Large intestine (tissue), 3 donors: ENCODE measurements at regions not wholly inside any gene's neighbourhood (a gene's known extent, or its start where the extent isn't known, plus 50 kb on each side); places are given as distances from the start of the nearest gene placed in this dataset.

Experiments used
- DNase-seq, 2 donors: peaks; one replicate each; pipeline versions ENCODE4 v3.0.0 to v3.0.0-alpha.2; 2013
- H3K27ac ChIP-seq: one replicate; pipeline ENCODE4 v1.5.1; 2013; ENCODE audit warnings: low read length
- H3K27me3 ChIP-seq: 2 replicates; pipeline ENCODE4 v1.6.1; 2013; ENCODE audit warnings: low read length; ENCODE audit not compliant: control insufficient read depth, insufficient read depth
- H3K36me3 ChIP-seq: 2 replicates; pipeline ENCODE4 v1.6.1; 2013; ENCODE audit warnings: low read length; ENCODE audit not compliant: control insufficient read depth, insufficient read depth
- H3K4me1 ChIP-seq: one replicate; pipeline ENCODE4 v1.6.1; 2013; ENCODE audit warnings: low read length; ENCODE audit not compliant: control insufficient read depth, insufficient read depth
- H3K4me3 ChIP-seq: one replicate; pipeline ENCODE4 v1.5.1; 2013; ENCODE audit warnings: low read length
- H3K9me3 ChIP-seq: one replicate; pipeline ENCODE4 v1.6.1; 2013; ENCODE audit warnings: mild to moderate bottlenecking, low read depth, low read length, moderate library complexity; ENCODE audit not compliant: control insufficient read depth
- WGBS: methylation state at CpG from one replicate; pipeline ENCODE4 v1.1.5; 2013; ENCODE audit warnings: low lambda C conversion rate; ENCODE audit not compliant: insufficient coverage; 5-methylcytosine and 5-hydroxymethylcytosine counted together

DNA sequence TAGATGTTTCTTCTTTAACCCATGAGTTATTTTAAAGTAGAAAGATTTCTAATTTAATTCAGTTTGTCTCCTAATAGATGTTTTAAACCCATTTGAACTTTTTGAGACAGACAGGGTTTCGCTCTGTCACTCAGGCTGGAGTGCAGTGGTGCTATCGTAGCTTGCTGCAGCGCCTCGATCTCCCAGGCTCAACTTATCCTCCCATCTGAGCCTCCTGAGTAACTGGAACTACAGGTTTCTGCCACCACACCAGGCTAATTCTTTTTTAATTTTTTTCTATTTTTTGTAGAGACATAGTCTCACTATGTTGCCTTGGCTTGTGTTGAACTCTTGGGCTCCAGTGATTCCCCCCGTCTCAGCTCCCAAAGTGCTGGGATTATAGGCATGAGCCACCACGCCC, 53.0 kb upstream of the RAB18 start:
- no CpG with 5 or more reads among the region's 6 CpGs for WGBS
- no peaks in the 10 kb centered on the region for H3K27me3 ChIP-seq
- no peak for DNase-seq

DNA sequence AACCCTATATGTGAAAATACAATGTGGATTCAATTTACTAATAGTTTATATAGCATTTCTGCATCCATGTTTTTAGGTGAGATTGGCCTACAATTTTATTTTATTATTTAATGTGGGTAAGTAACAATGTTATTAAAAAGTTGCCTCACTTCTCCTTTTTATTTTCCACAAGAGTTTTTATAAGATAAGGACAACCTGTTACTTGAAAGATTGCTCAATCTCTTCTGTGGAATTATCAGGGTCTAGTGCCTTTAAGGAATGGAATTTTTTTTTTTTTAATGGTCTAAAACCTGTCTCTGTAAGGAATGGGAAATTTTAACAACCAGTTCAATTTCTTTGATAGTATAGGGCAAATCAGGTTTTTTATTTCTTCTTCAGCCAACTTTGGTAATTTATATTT, 53.9 kb upstream of the RAB18 start:
- H3K27ac ChIP-seq = no peak overlapping the region
- H3K36me3 ChIP-seq = no peaks in the 10 kb centered on the region
- no peak for DNase-seq

More for the DNA sequence above, 53.0 kb upstream of the RAB18 start:
- Histone ChIP-seq H3K4me1 (no peaks in the 10 kb centered on the region), H3K36me3 (no peaks in the 10 kb centered on the region), H3K9me3 (no peaks in the 10 kb centered on the region), H3K4me3 (no peak overlapping the region), H3K27ac (no peak overlapping the region)

GRCh38 chr10:27449571-27449970, 54.5 kb upstream of the RAB18 start:
- Histone ChIP-seq H3K9me3 (no peaks in the 10 kb centered on the region), H3K4me3 (no peak overlapping the region), H3K27me3 (no peaks in the 10 kb centered on the region), H3K27ac (no peak overlapping the region), H3K4me1 (no peaks in the 10 kb centered on the region), H3K36me3 (no peaks in the 10 kb centered on the region)
- WGBS = 100% methylated on average over 2 of the region's 4 CpGs
- no peak for DNase-seq

More for the DNA sequence above, 53.9 kb upstream of the RAB18 start:
- no peaks in the 10 kb centered on the region for H3K27me3 ChIP-seq
- H3K9me3 ChIP-seq = no peaks in the 10 kb centered on the region
- H3K4me1 ChIP-seq = no peaks in the 10 kb centered on the region
- H3K4me3 ChIP-seq = no peak overlapping the region

GRCh38 chr10:27448921-27449320, 55.2 kb upstream of the RAB18 start:
- Histone ChIP-seq H3K36me3 (no peaks in the 10 kb centered on the region), H3K9me3 (no peaks in the 10 kb centered on the region), H3K4me3 (no peak overlapping the region), H3K27me3 (no peaks in the 10 kb centered on the region), H3K4me1 (no peaks in the 10 kb centered on the region), H3K27ac (no peak overlapping the region)
- DNase-seq = no peak
- 100% methylated on average over 1 of the region's 2 CpGs for WGBS

DNA sequence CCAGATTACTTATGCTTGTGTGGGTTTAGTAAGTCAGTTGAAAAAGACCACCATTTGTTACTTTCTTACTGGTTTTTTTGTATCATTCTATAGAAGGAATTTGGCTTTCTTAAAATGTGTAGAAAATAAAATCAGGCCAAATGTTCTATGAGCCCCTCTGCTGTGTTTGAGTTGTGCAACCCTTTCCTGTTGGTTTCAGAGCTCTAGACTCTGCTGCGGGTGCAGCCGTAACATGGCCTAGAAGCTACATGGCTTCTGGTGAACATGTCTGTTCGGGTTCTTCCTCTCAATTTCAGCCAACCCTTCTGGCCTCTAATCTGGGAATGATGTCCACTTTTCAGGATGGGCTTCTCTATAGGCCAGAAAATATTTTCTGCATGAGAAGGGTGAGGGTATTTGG, 56.6 kb upstream of the RAB18 start:
- Histone ChIP-seq H3K27me3 (no peaks in the 10 kb centered on the region), H3K4me3 (no peak overlapping the region), H3K9me3 (no peaks in the 10 kb centered on the region), H3K27ac (no peak overlapping the region), H3K4me1 (no peaks in the 10 kb centered on the region), H3K36me3 (no peaks in the 10 kb centered on the region)
- DNase-seq = no peak
- WGBS = 60% methylated on average over 1 of the region's 3 CpGs

GRCh38 chr10:27446091-27446918, 57.8 kb upstream of the RAB18 start:
- DNase-seq = peak in 1 of 2 donors; percentile 22
- H3K27ac ChIP-seq = no peak overlapping the region

DNA sequence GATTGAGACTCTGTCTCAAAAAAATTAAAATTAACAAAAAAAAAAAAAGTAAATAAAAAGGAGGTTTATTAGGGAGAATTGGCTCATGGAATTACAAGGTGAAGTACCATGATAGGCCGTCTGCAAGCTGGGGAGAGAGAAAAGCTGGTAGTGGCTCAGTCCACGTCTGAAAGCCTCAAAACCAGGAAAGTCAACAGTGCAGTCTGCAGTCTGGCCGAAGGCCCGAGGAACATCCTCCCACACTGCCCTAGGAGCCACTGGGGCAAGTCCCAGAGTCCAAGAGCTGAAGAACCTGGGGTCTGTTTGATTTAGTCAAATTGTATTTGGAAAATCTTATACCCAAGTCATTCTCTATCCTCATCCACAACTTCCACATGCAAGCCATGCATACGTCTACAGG, 59.0 kb upstream of the RAB18 start:
- no peaks in the 10 kb centered on the region for H3K4me1 ChIP-seq
- no peaks in the 10 kb centered on the region for H3K36me3 ChIP-seq
- no peak for DNase-seq
- H3K27me3 ChIP-seq = peaks cover 2% of the 10 kb centered on the region
- no peak overlapping the region for H3K4me3 ChIP-seq
- H3K27ac ChIP-seq = no peak overlapping the region
- WGBS = 100% methylated on average over 1 of the region's 5 CpGs
- H3K9me3 ChIP-seq = no peaks in the 10 kb centered on the region

More at GRCh38 chr10:27446091-27446918, 57.8 kb upstream of the RAB18 start:
- no peaks in the 10 kb centered on the region for H3K9me3 ChIP-seq
- H3K4me1 ChIP-seq = no peaks in the 10 kb centered on the region
- H3K4me3 ChIP-seq = no peak overlapping the region
- WGBS = 12% methylated on average over 2 of the region's 5 CpGs
- H3K27me3 ChIP-seq = no peaks in the 10 kb centered on the region
- H3K36me3 ChIP-seq = no peaks in the 10 kb centered on the region

DNA sequence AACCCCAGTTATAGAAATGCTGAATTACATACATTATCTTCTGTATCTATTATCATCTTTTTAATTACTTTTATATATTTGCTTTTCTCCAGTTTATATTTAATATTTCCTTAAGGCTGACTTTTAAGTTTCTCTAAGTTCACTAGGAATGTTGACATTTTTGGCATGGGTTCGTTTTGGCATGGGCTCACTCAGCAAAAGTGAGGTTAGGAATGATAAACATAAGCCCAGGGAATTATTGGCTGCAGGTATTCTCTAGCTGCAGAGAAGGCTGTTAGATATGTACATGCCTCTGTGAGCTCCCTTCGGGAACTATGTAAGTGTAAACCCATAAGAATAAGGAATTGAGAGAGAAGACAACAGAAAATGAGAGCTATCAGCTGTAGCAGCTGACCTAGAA, 63.6 kb upstream of the RAB18 start:
- peaks cover 2% of the 10 kb centered on the region for H3K27me3 ChIP-seq
- 0% methylated on average over 1 of the region's 2 CpGs for WGBS
- no peaks in the 10 kb centered on the region for H3K4me1 ChIP-seq
- H3K27ac ChIP-seq = no peak overlapping the region
- no peaks in the 10 kb centered on the region for H3K36me3 ChIP-seq
- no peaks in the 10 kb centered on the region for H3K9me3 ChIP-seq
- no peak overlapping the region for H3K4me3 ChIP-seq
- no peak for DNase-seq

DNA sequence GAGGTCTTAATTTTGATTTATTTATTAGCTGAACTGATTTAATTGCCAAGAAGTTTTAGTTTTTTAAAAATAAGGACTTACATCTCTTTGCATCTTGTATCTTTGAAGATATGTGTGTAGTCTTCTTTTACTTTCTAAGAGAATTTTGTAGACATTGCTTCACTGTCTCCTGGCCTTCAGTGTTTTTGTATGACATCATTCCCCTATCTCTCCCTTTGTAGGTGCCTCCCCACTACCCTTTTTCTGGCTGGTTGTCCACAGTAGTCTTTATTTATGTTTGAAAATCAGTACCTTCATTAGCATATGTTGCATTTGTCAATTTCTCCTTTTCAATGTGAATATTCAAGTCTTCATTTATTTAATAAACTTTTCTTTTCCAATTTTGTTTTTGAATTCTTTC, 64.1 kb upstream of the RAB18 start:
- Histone ChIP-seq H3K27ac (no peak overlapping the region), H3K9me3 (no peaks in the 10 kb centered on the region), H3K27me3 (peaks cover 2% of the 10 kb centered on the region), H3K4me3 (no peak overlapping the region), H3K36me3 (no peaks in the 10 kb centered on the region), H3K4me1 (no peaks in the 10 kb centered on the region)
- no peak for DNase-seq

GRCh38 chr10:27439101-27439500, 65.0 kb upstream of the RAB18 start:
- Histone ChIP-seq H3K4me3 (no peak overlapping the region), H3K36me3 (no peaks in the 10 kb centered on the region), H3K27ac (no peak overlapping the region), H3K9me3 (no peaks in the 10 kb centered on the region), H3K4me1 (no peaks in the 10 kb centered on the region), H3K27me3 (peaks cover 2% of the 10 kb centered on the region)
- DNase-seq = no peak
- 100% methylated on average over 1 of the region's 1 CpG for WGBS

DNA sequence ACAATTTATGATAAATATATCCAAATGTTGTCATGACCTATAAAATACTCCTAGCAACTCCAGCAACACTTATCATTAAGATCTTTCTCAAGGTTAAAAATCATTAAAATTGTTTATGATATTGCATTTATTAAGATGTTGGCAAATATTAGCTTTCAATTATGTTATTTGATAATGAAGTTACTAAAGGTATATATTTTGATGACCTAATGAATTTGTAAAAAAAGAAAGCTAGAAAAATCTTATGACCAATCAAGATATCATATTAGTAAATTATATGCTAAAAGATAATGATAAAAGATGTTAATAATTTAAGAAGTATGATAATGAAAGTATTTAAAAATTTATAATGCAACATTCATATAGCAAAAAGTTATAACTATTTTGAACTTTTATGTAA, 66.3 kb upstream of the RAB18 start:
- no peak overlapping the region for H3K27ac ChIP-seq
- H3K4me1 ChIP-seq = no peaks in the 10 kb centered on the region
- H3K9me3 ChIP-seq = no peaks in the 10 kb centered on the region
- H3K36me3 ChIP-seq = no peaks in the 10 kb centered on the region
- H3K4me3 ChIP-seq = no peak overlapping the region
- peaks cover 2% of the 10 kb centered on the region for H3K27me3 ChIP-seq
- no peak for DNase-seq
